TTC549 (cell line): ENCODE measurements at regions not wholly inside any gene's neighbourhood (a gene's known extent, or its start where the extent isn't known, plus 50 kb on each side); places are given as distances from the start of the nearest gene placed in this dataset.
"Not testable (repeated sequence)": the region's sequence is repeated elsewhere in the genome, so short reads cannot be mapped to it uniquely, and the experiment has no call there.

Experiments used
- FAIRE-seq: peaks from 2 replicates; lab custom pipeline; 2012; peaks lifted over from hg19 to GRCh38; lab: Jason Lieb, UNC

GRCh38 chr14:22189881-22190280 lies 399.1 kb downstream of the DAD1 start:
- FAIRE-seq = no peak

GRCh38 chr14:22188318-22188717 lies 400.7 kb downstream of the DAD1 start:
- no peak for FAIRE-seq

- no peak for FAIRE-seq
Measured at GRCh38 chr14:22185789-22186188, 403.2 kb downstream of the DAD1 start.

GRCh38 chr14:22185191-22185590 lies 403.8 kb downstream of the DAD1 start:
- no peak for FAIRE-seq

DNA sequence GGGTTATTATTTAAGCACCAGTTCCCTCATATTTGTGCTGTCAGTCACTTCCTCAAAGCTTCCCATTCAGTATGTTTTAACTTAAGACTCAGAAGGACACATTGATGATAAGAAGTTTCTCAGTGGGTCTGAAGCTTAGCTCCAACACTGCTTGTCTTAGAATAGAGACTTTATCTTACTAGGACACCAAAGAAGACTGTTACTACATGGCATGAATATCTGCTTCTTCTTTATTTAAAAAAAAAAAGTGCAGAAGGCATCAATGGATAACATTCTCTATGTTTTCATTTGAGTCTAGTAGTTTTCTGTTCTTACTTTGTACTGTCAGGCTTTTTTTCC lies 404.2 kb downstream of the DAD1 start:
- FAIRE-seq = no peak

DNA sequence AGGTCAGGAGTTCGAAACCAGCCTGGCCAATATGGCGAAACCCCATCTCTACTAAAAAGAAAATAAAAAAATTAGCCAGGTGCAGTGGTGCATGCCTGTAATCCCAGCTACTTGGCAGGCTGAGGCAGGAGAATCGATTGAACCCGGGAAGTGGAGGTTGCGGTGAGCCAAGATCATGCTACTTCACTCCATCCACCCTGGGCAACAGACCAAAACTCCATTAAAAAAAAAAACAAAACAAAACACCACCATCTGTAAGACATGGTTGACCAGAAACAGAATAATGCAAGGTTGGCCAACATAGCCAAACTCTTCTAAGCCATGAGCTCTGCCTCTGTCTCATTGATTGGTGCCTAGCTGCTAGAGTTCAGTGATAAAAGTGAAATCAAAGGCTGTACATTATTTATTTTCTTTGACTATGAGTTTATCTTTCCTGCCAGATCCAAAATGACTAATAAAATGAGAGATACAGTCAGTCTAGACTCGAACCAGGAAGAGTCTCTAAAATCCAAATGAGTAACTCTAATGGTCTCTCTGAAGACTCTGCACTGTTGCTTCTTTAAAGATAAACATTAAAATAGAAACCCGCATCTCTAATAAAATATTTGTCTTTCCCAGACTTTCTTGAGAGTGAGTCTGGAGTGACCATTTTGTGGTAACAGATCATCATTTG lies 404.7 kb downstream of the DAD1 start:
- no peak for FAIRE-seq

GRCh38 chr14:22180045-22180444 lies 409.0 kb downstream of the DAD1 start:
- FAIRE-seq = no peak

DNA sequence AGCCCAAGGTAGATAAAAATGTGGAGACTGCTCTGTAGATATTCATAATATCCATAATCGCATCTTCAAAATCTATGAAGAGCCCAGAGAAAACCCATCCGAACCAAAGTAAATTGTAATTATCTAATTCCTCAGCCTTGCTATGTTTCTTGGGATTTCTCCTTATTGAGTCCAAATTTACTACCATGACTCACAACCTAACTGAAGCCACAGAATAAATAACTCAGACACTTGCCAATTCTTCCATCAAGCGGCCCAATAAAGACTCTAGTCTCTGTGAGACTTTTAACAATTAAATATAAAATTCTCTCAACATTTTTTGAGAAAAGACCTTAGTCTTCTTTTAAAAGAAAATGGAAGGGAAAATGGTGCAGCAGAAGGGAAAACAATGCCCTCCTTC lies 409.8 kb downstream of the DAD1 start:
- no peak for FAIRE-seq

DNA sequence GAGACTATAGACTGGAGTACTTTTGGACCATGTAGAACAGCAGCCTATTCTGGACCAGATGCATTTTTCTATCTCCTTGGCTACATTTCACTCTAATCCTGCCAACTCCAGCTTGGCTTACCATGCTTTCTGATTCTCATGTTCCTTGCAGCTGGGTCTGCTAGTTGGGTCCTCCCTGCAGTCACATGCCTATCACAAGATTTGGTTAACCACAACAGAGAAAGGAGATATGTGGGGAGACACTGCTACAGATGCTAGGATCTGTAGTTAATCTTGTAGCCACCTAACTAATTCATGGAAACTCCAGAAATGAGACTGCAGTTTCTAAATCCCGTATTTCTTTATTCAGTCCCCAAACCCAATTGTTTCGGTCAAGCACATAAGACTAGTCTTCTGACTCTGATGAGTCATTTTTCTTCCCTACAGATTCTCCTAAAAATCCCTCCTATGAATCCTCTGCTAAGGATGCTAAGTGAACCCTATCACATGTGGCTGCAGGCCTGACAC lies 410.6 kb downstream of the DAD1 start:
- FAIRE-seq = no peak

DNA sequence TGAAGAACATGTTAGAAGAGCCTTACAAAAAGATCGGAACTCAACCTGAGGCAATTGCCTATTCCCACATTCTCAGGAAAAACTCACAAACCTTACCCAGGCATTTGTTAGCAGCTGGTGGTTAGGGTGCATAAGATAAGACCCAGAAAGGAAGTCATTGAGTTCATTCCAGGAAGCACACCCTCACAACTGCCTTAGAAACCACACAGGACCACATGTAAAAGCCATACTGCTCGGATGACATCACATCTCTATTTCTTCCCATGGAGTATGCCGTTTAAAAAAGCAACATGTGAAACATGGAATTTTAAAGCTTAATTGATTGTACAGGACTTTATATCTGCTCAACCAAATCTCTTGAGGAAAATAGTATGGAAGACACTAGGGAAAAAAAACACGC lies 411.2 kb downstream of the DAD1 start:
- FAIRE-seq = no peak

DNA sequence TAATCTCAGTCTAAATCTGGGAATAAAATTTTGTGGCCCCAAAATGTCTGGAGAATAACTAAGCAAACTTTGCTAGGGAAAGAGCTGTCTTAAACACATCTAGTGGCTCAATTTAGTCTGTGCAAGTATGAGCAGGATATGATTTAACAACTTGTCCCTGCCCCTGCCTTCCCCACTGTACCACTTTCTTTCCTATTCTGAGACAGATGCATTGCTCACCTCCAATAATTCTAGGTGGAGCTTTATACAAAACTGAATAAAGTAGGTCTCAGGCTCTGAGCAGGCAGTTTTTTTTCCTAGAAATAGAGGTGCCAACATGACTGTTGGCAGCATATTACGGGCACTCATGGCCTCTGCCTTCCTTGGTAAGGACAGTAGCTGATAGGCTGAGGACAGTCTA lies 412.1 kb downstream of the DAD1 start:
- no peak for FAIRE-seq

GRCh38 chr14:22175278-22175558 lies 413.8 kb downstream of the DAD1 start:
- not testable (repeated sequence) for FAIRE-seq

GRCh38 chr14:22174412-22175277 lies 414.4 kb downstream of the DAD1 start:
- FAIRE-seq = no peak

- FAIRE-seq = no peak
Measured at GRCh38 chr14:22168092-22168955, 420.7 kb downstream of the DAD1 start.

- no peak for FAIRE-seq
Measured at GRCh38 chr14:22164616-22165015, 424.4 kb downstream of the DAD1 start.

DNA sequence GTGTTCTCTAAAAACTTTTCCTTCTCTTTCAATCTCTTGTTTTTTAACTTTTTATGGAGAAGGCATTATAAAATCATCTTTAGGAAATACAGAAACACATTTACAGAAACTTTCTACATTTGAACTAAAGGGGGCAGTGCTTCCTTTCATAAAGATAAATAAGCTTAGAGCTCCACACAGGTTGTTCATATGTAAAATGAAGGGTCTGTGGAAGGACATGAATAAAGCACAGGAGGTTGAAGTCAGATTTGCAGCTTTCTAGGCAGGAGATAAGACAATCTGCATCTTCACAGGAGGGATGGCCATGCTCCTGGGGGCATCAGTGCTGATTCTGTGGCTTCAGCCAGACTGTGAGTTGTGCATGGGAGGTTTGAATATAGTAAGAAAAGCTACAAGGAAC lies 426.0 kb downstream of the DAD1 start:
- no peak for FAIRE-seq

- FAIRE-seq = no peak
Measured at GRCh38 chr14:22159957-22160356, 429.1 kb downstream of the DAD1 start.

DNA sequence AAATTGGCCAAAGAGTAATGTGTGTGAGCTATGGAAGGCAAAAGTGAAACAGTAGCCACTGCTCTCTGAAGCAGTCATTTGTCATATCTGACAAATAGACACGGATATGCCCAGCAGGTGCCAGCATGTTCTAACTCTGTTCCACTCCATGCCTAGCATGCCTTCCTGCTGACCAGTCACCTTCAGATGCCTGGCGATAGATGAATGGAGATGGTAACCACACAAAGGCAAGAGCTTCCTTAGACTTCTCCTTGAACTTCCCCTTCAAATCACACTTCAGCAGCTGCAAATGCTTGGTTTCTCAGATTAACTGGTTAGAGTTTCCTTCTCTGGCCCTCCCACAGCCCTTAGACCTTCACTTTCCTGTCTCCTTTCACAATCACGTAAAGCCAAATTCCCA lies 429.9 kb downstream of the DAD1 start:
- FAIRE-seq = no peak

GRCh38 chr14:22158560-22158959 lies 430.5 kb downstream of the DAD1 start:
- no peak for FAIRE-seq

GRCh38 chr14:22155571-22155970 lies 433.5 kb downstream of the DAD1 start:
- FAIRE-seq = no peak

DNA sequence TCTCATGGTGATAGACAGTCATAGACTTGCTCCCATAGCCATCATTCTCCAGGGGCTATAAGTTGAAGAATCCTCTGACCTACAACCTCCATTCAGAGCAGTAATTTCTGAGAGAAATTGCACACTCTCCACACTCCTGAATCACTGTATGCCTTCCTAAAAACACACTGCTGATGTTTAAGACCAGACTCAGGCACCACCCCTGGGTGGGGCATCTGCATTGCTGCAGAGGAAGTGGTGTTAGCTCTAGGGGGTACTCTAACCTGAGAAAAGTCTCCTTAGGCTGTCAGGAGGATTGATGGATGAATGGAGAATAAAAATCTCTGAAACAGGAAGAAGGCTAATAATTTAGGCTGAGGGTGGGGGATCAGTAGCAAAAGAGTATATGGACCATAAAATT lies 436.1 kb downstream of the DAD1 start:
- FAIRE-seq = no peak

DNA sequence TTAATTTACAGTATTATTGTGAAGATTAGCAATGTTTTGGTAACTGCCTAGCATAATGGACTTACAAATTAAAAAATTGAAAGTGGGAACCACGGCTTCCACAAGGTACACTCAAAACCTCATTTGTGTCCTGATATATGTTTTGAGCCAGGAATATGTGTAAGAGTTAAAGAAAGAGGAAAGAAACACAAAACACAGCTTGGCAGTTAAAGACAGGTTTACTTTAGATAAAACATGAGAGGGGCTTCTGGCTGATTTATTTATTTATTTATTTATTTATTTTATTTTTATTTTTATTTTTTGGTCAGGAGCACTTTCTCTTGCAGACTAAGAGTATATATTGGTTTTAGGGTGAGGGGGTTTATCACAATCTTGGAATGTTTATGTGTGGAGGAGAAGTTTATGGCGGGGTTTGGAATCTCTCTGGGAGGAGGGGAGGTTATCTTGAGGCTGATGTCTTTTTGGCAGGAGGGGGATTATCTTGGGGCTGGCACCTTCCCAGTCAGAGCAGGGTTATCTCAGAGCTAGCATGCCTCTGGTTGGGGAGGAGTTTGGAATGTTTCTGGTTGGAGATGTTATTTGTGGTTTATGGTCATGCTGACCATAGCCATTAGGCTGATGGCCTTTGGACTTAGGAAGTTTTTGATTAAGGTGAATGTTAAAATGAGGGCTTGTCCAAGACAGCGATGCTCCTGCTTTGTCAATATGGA lies 436.7 kb downstream of the DAD1 start:
- no peak for FAIRE-seq
